ENCODE measurements at regions not wholly inside any gene's neighbourhood (a gene's known extent, or its start where the extent isn't known, plus 50 kb on each side); places are given as distances from the start of the nearest gene placed in this dataset.

GRCh38 chr12:67590149-67590790 is 58.3 kb upstream of the DYRK2 start:
- TF ChIP-seq POLR2A (IDR thresholded peaks at IDR 0.05; ENCODE audit: borderline replicate concordance, extremely low read depth, insufficient read depth, insufficient read length) (no peak), ZFX (IDR thresholded peaks at IDR 0.05) (no peak), CTCF (IDR thresholded peaks at IDR 0.05 in 2 of 3, conservative IDR thresholded peaks at IDR 0.05 in 1 of 3; ENCODE audit: borderline replicate concordance in 1 of 3, insufficient read depth in 1 of 3, low read depth in 2 of 3, low read length in 2 of 3) (no peak), JUND (IDR thresholded peaks at IDR 0.05) (no peak), POLR2AphosphoS5 (IDR thresholded peaks at IDR 0.05; ENCODE audit: low read depth, low read length) (no peak), REST (IDR thresholded peaks at IDR 0.05; ENCODE audit: low read depth) (no peak), EZH2phosphoT487 (IDR thresholded peaks at IDR 0.05; ENCODE audit: borderline replicate concordance) (no peak), MAX (IDR thresholded peaks at IDR 0.05) (no peak)
